ENCODE measurements at regions not wholly inside any gene's neighbourhood (a gene's known extent, or its start where the extent isn't known, plus 50 kb on each side); places are given as distances from the start of the nearest gene placed in this dataset.

DNA sequence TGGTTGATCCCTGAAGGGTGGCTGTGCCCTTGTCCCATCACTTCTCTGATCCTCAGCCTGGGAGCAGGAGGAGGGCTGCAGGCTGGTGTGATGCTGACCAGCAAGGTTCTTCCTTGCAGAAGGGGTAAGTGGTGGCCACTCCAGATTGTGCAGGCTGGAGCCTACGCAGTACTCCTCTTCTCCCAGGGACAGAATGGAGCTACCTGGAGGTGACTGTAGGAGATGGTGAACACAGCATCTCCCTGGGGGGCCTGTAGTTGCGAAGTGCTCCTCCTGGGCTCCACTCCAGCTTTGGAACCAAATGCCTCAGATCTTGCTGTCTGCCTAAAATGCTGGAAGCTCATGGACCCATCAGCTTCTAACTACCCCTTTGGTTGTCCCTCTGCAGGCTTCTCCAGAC lies 323.6 kb upstream of the PODXL start:
- TF ChIP-seq, protein P1, sequence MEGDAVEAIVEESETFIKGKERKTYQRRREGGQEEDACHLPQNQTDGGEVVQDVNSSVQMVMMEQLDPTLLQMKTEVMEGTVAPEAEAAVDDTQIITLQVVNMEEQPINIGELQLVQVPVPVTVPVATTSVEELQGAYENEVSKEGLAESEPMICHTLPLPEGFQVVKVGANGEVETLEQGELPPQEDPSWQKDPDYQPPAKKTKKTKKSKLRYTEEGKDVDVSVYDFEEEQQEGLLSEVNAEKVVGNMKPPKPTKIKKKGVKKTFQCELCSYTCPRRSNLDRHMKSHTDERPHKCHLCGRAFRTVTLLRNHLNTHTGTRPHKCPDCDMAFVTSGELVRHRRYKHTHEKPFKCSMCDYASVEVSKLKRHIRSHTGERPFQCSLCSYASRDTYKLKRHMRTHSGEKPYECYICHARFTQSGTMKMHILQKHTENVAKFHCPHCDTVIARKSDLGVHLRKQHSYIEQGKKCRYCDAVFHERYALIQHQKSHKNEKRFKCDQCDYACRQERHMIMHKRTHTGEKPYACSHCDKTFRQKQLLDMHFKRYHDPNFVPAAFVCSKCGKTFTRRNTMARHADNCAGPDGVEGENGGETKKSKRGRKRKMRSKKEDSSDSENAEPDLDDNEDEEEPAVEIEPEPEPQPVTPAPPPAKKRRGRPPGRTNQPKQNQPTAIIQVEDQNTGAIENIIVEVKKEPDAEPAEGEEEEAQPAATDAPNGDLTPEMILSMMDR (conservative IDR thresholded peaks at IDR 0.05 in 1 of 2, IDR thresholded peaks at IDR 0.05 in 1 of 2; ENCODE audit: extremely low read depth in 1 of 2, insufficient read depth in 1 of 2, low read depth in 1 of 2, low read length in 2 of 2) = no peak
- TF ChIP-seq EZH2 (IDR thresholded peaks at IDR 0.05; ENCODE audit: borderline replicate concordance, low read length) = no peak
